Glutamatergic neuron (in vitro differentiated cells): ENCODE measurements at regions not wholly inside any gene's neighbourhood (a gene's known extent, or its start where the extent isn't known, plus 50 kb on each side); places are given as distances from the start of the nearest gene placed in this dataset.

Experiments used
- DNase-seq: peaks from one replicate; pipeline ENCODE4 v3.0.0; 2022
- H3K27ac Mint-ChIP-seq: one replicate; pipeline ENCODE4 v1.8.0; 2020; ENCODE audit warnings: mild to moderate bottlenecking, mixed read lengths, inconsistent platforms; ENCODE audit not compliant: unreplicated experiment
- H3K27me3 Mint-ChIP-seq: one replicate; pipeline ENCODE4 v1.8.0; 2020; ENCODE audit warnings: mild to moderate bottlenecking, moderate library complexity, mixed read lengths, inconsistent platforms; ENCODE audit not compliant: unreplicated experiment
- H3K36me3 Mint-ChIP-seq: one replicate; pipeline ENCODE4 v1.8.0; 2020; ENCODE audit warnings: mild to moderate bottlenecking, mixed read lengths, inconsistent platforms; ENCODE audit not compliant: unreplicated experiment
- H3K4me1 Mint-ChIP-seq: one replicate; pipeline ENCODE4 v1.8.0; 2020; ENCODE audit warnings: mild to moderate bottlenecking, low read depth, mixed read lengths, inconsistent platforms; ENCODE audit not compliant: unreplicated experiment
- H3K4me3 Mint-ChIP-seq: one replicate; pipeline ENCODE4 v1.8.0; 2020; ENCODE audit warnings: mild to moderate bottlenecking, mixed read lengths, inconsistent platforms; ENCODE audit not compliant: unreplicated experiment
- H3K9me3 Mint-ChIP-seq: one replicate; pipeline ENCODE4 v1.8.0; 2020; ENCODE audit warnings: mild to moderate bottlenecking, moderate library complexity, mixed read lengths, inconsistent platforms; ENCODE audit not compliant: unreplicated experiment
- TF ChIP-seq, protein P1 (sequence below): fragments of 200-600 bp; sonication (generic); IDR thresholded peaks from one replicate; pipeline ENCODE4 v1.5.0; 2021; ENCODE audit not compliant: partially characterized antibody, unreplicated experiment

DNA sequence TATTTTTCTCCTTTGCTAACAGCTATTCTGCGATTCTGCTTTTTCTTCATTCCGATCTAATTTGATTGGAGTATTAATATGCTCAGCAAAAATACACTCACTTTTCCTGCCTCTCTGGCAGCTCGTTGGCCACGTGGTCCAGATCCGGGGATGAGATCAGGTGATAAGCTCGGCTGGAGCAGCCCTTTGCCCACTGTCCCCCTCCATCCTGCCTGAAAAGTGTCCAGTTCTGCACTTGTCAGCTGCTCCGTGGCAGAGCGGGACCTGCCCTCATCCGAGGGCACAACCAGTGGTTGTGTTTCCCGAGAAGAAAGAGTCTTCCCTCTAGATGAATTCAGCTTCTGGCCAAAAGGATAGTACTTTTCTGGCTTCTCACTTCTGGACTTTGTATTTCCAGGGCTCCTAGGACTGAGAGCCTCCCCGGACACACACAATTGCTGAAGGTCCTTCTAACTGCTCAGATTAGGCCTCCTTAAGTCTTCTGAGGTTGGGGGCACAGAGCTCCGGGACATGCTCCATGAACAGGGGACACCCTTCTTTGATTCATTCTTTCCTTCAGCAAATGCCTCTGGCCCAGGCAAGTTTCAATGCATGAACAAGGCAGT lies 103.9 kb upstream of the ALDH1A3 start:
- Mint-ChIP-seq H3K9me3 (peaks cover 8% of the 10 kb centered on the region), H3K4me1 (peaks cover 5% of the 10 kb centered on the region), H3K27me3 (peaks cover 5% of the 10 kb centered on the region), H3K27ac (no peak overlapping the region), H3K36me3 (peaks cover 9% of the 10 kb centered on the region), H3K4me3 (no peak overlapping the region)
- TF ChIP-seq, protein P1, sequence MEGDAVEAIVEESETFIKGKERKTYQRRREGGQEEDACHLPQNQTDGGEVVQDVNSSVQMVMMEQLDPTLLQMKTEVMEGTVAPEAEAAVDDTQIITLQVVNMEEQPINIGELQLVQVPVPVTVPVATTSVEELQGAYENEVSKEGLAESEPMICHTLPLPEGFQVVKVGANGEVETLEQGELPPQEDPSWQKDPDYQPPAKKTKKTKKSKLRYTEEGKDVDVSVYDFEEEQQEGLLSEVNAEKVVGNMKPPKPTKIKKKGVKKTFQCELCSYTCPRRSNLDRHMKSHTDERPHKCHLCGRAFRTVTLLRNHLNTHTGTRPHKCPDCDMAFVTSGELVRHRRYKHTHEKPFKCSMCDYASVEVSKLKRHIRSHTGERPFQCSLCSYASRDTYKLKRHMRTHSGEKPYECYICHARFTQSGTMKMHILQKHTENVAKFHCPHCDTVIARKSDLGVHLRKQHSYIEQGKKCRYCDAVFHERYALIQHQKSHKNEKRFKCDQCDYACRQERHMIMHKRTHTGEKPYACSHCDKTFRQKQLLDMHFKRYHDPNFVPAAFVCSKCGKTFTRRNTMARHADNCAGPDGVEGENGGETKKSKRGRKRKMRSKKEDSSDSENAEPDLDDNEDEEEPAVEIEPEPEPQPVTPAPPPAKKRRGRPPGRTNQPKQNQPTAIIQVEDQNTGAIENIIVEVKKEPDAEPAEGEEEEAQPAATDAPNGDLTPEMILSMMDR, result no peak
- no peak for DNase-seq

DNA sequence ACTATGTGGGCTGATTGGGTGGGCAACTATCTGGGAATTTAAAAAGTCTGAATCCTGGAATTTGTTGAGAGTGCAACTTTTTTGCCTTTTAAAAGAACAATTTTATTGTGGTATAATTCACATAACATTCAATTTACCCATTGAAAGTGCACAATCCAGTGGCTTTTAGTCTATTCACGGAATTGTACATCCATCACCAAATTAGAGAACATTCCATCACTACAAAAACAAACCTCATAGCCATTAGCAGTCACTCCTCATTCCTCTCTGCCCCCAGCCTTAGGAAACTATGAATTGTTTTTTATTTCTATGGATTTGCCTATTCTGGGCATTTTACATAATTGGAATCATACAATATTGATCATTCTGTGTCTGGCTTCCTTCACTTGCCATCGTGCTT lies 101.8 kb upstream of the ALDH1A3 start:
- TF ChIP-seq, protein P1, result no peak
- peaks cover 5% of the 10 kb centered on the region for H3K4me1 Mint-ChIP-seq
- DNase-seq, result no peak
- peaks cover 8% of the 10 kb centered on the region for H3K9me3 Mint-ChIP-seq
- peaks cover 2% of the 10 kb centered on the region for H3K27me3 Mint-ChIP-seq
- no peak overlapping the region for H3K4me3 Mint-ChIP-seq
- peaks cover 9% of the 10 kb centered on the region for H3K36me3 Mint-ChIP-seq
- peak overlapping the region; percentile 23 for H3K27ac Mint-ChIP-seq

DNA sequence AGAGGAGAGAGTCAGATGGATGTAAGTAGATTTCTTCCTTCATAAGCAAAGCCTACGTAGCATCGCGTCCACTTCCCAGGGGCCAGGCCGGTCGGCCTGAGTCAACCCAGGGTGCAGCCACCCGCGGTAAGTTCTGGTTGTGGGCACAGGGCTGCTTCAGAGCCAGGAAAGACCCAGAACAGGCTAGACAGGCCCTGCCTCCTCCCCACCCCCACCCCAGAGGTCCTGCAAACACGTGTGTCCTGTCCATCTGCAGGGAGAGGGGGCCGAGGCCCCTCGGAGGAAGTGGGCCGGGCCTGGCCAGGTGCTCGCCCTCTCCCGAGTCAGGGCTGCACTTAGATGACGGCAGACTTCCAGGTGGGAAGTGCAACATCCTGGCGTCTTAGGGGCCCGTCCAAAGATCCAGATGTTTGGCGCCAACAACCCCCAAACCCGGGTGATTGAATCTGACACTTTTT lies 100.8 kb upstream of the ALDH1A3 start:
- H3K36me3 Mint-ChIP-seq, result peaks cover 9% of the 10 kb centered on the region
- DNase-seq, result no peak
- peaks cover 4% of the 10 kb centered on the region for H3K27me3 Mint-ChIP-seq
- H3K4me3 Mint-ChIP-seq, result no peak overlapping the region
- H3K9me3 Mint-ChIP-seq, result peaks cover 8% of the 10 kb centered on the region
- TF ChIP-seq, protein P1, result no peak
- H3K4me1 Mint-ChIP-seq, result peaks cover under 1% of the 10 kb centered on the region
- no peak overlapping the region for H3K27ac Mint-ChIP-seq

DNA sequence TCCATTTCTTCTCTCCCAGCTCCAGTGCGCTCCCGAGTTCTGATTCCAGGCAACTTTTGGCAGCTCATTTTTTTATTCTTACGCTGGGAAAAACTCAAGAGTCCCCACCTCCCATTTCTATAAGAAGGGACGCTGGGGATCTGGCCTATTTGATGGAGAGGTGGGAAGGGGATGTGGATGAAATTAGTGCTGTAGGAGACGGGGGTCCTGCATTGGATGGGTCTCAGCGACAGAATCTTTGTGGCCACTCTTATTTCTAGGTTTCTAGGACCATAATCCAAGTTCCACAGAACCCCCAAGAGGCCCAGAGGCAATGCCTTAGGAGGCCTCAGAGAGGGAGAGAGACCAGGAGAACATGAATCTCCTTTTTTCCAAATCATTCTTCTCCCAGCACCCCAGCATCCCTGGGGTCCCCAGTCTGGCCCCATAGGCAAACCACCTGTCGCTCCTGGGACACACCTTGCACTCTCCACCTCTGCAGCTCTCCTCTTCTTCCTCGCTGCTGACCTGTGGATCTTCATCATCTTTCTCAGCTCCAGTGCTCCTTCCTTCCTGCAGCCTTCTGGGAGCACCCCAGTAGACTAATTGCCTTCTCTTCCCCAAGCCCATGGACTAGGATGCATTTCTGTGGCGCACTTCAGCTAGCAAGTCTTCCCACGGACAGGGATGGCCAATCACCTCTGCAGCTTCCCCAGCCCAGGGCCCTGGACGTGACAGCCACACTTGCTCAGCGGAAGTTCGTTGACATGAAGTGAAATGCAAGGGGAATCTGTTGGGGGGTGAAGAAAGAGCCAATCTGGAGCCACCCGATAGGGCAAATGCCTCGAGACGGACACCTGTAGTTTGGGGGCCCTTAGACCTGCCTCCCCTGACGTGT lies 100.1 kb upstream of the ALDH1A3 start:
- DNase-seq, result no peak
- Mint-ChIP-seq H3K27ac (no peak overlapping the region), H3K9me3 (peaks cover 8% of the 10 kb centered on the region), H3K4me1 (peaks cover 2% of the 10 kb centered on the region), H3K4me3 (no peak overlapping the region), H3K36me3 (peaks cover 9% of the 10 kb centered on the region), H3K27me3 (peaks cover 5% of the 10 kb centered on the region)
- TF ChIP-seq, protein P1, result no peak
